Activated CD8-positive, alpha-beta T cell treated with anti-CD3 and anti-CD28 coated beads for 36 hours (primary cell): ENCODE measurements at regions not wholly inside any gene's neighbourhood (a gene's known extent, or its start where the extent isn't known, plus 50 kb on each side); places are given as distances from the start of the nearest gene placed in this dataset.

Experiments used
- ATAC-seq: fragments of 200-7000 bp; cut with Tn5 transposase; one replicate; pipeline ENCODE4 v1.10.0; 2021; ENCODE audit warnings: mild to moderate bottlenecking, moderate library complexity
- CTCF ChIA-PET: fragments of 350-600 bp; sonication (Branson Sonifier 250); formaldehyde crosslinking; loops from one replicate; lab custom pipeline; 2021; ENCODE audit warnings: antibody characterized with exemption; lab: Charles Lee
- POLR2A ChIA-PET: fragments of 350-600 bp; sonication (Branson Sonifier 250); formaldehyde crosslinking; loops from one replicate; lab custom pipeline; 2021; ENCODE audit warnings: antibody characterized with exemption; lab: Charles Lee
- DNase-seq: peaks from one replicate; pipeline ENCODE4 v3.0.0-alpha.2; 2020
- H3K27ac Mint-ChIP-seq: one replicate; pipeline ENCODE4 v1.8.0; 2021; ENCODE audit warnings: mild to moderate bottlenecking, mixed read lengths
- H3K27me3 Mint-ChIP-seq: one replicate; pipeline ENCODE4 v1.8.0; 2021; ENCODE audit warnings: mixed read lengths
- H3K36me3 Mint-ChIP-seq: one replicate; pipeline ENCODE4 v1.8.0; 2021; ENCODE audit warnings: low read depth, mixed read lengths
- H3K4me1 Mint-ChIP-seq: one replicate; pipeline ENCODE4 v1.8.0; 2021; ENCODE audit warnings: low read depth, mixed read lengths
- H3K4me3 Mint-ChIP-seq: one replicate; pipeline ENCODE4 v1.8.0; 2021; ENCODE audit warnings: mild to moderate bottlenecking, moderate library complexity, mixed read lengths
- H3K9me3 Mint-ChIP-seq: one replicate; pipeline ENCODE4 v1.8.0; 2021; ENCODE audit warnings: mixed read lengths
- CTCF ChIP-seq: fragments of 200-600 bp; IDR thresholded peaks from one replicate; pipeline ENCODE4 v1.8.0; 2022; ENCODE audit warnings: antibody characterized with exemption, mild to moderate bottlenecking
- intact Hi-C: fragments of 100-400 bp; cut with micrococcal nuclease; formaldehyde crosslinking; loops from one replicate; pipeline ENCODE4 v1.10.0; 2022

- DNase-seq: no peak
- Mint-ChIP-seq H3K9me3 (no peaks in the 10 kb centered on the region), H3K4me3 (no peak overlapping the region), H3K36me3 (no peaks in the 10 kb centered on the region), H3K4me1 (no peaks in the 10 kb centered on the region), H3K27me3 (no peaks in the 10 kb centered on the region), H3K27ac (no peak overlapping the region)
- TF ChIP-seq CTCF: no peak
- POLR2A ChIA-PET: no interaction called here
- CTCF ChIA-PET: no interaction called here
- ATAC-seq: no peak
- intact Hi-C loops: no loop called here
These were observed 670.4 kb downstream of the CBLN2 start for GRCh38 chr18:71873695-71874094.

- POLR2A ChIA-PET: no interaction called here
- CTCF ChIA-PET: no interaction called here
- Mint-ChIP-seq H3K27me3 (no peaks in the 10 kb centered on the region), H3K9me3 (peaks cover 4% of the 10 kb centered on the region), H3K36me3 (no peaks in the 10 kb centered on the region), H3K4me1 (no peaks in the 10 kb centered on the region), H3K27ac (no peak overlapping the region), H3K4me3 (no peak overlapping the region)
- intact Hi-C loops: no loop called here
- DNase-seq (no peak), ATAC-seq (no peak)
- no peak for TF ChIP-seq CTCF
These were observed 678.3 kb downstream of the CBLN2 start for GRCh38 chr18:71865888-71866287.

GRCh38 chr18:71850602-71851001 lies 693.5 kb downstream of the CBLN2 start:
- ATAC-seq (no peak), DNase-seq (no peak)
- ChIA-PET POLR2A (no interaction called here), CTCF (no interaction called here)
- no peak overlapping the region for H3K4me3 Mint-ChIP-seq
- peaks cover 8% of the 10 kb centered on the region for H3K9me3 Mint-ChIP-seq
- no peaks in the 10 kb centered on the region for H3K27me3 Mint-ChIP-seq
- no peak for TF ChIP-seq CTCF
- intact Hi-C loops: no loop called here
- H3K27ac Mint-ChIP-seq: no peak overlapping the region
- no peaks in the 10 kb centered on the region for H3K4me1 Mint-ChIP-seq
- no peaks in the 10 kb centered on the region for H3K36me3 Mint-ChIP-seq

- ChIA-PET CTCF (no interaction called here), POLR2A (no interaction called here)
- Mint-ChIP-seq H3K27ac (no peak overlapping the region), H3K27me3 (no peaks in the 10 kb centered on the region), H3K4me1 (no peaks in the 10 kb centered on the region), H3K36me3 (no peaks in the 10 kb centered on the region), H3K9me3 (peaks cover 8% of the 10 kb centered on the region), H3K4me3 (no peak overlapping the region)
- intact Hi-C loops: no loop called here
- ATAC-seq (no peak), DNase-seq (peak; percentile 4)
- TF ChIP-seq CTCF: no peak
These were observed 694.7 kb downstream of the CBLN2 start for GRCh38 chr18:71849407-71849806.

GRCh38 chr18:71846716-71847115 lies 697.4 kb downstream of the CBLN2 start:
- no peak for ATAC-seq
- TF ChIP-seq CTCF: no peak
- CTCF ChIA-PET: no interaction called here
- no peaks in the 10 kb centered on the region for H3K27me3 Mint-ChIP-seq
- H3K36me3 Mint-ChIP-seq: no peaks in the 10 kb centered on the region
- POLR2A ChIA-PET: no interaction called here
- no peak overlapping the region for H3K4me3 Mint-ChIP-seq
- intact Hi-C loops: no loop called here
- no peak for DNase-seq
- H3K9me3 Mint-ChIP-seq: peaks cover 8% of the 10 kb centered on the region
- H3K27ac Mint-ChIP-seq: no peak overlapping the region
- no peaks in the 10 kb centered on the region for H3K4me1 Mint-ChIP-seq
